ENCODE measurements at regions not wholly inside any gene's neighbourhood (a gene's known extent, or its start where the extent isn't known, plus 50 kb on each side); places are given as distances from the start of the nearest gene placed in this dataset.

DNA sequence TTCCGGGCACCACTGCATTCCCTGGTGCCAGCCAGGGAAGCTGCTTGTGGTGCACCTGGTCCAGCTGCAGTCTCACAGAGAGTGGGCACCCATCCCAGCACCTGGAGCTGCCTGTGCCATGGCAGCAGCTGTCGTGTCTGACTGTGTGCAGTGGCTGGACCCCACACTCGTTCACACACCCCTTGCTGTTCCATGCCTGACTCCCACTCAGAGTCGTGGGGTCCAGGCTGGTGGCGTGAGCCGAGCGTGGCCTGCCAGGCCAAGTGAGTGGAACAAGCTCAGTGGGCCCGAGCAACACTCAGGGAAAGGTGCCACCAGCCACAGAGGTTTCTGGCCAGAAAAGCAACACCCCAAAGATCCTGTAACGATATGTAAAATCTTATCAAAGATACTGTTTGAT is 97.2 kb upstream of the KCNK1 start:
- no peak for DNase-seq
- no peak overlapping the region for H3K27ac Mint-ChIP-seq (ENCODE audit: unreplicated experiment)
- peaks cover 3% of the 10 kb centered on the region for H3K9me3 Mint-ChIP-seq (ENCODE audit: unreplicated experiment)
- TF ChIP-seq, protein P1, sequence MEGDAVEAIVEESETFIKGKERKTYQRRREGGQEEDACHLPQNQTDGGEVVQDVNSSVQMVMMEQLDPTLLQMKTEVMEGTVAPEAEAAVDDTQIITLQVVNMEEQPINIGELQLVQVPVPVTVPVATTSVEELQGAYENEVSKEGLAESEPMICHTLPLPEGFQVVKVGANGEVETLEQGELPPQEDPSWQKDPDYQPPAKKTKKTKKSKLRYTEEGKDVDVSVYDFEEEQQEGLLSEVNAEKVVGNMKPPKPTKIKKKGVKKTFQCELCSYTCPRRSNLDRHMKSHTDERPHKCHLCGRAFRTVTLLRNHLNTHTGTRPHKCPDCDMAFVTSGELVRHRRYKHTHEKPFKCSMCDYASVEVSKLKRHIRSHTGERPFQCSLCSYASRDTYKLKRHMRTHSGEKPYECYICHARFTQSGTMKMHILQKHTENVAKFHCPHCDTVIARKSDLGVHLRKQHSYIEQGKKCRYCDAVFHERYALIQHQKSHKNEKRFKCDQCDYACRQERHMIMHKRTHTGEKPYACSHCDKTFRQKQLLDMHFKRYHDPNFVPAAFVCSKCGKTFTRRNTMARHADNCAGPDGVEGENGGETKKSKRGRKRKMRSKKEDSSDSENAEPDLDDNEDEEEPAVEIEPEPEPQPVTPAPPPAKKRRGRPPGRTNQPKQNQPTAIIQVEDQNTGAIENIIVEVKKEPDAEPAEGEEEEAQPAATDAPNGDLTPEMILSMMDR (IDR thresholded peaks at IDR 0.05; ENCODE audit: partially characterized antibody, unreplicated experiment): no peak
- H3K27me3 Mint-ChIP-seq (ENCODE audit: unreplicated experiment): peaks cover 2% of the 10 kb centered on the region
- H3K4me1 Mint-ChIP-seq (ENCODE audit: low read depth, unreplicated experiment): no peaks in the 10 kb centered on the region
- no peak overlapping the region for H3K4me3 Mint-ChIP-seq (ENCODE audit: unreplicated experiment)
- no peaks in the 10 kb centered on the region for H3K36me3 Mint-ChIP-seq (ENCODE audit: unreplicated experiment)

DNA sequence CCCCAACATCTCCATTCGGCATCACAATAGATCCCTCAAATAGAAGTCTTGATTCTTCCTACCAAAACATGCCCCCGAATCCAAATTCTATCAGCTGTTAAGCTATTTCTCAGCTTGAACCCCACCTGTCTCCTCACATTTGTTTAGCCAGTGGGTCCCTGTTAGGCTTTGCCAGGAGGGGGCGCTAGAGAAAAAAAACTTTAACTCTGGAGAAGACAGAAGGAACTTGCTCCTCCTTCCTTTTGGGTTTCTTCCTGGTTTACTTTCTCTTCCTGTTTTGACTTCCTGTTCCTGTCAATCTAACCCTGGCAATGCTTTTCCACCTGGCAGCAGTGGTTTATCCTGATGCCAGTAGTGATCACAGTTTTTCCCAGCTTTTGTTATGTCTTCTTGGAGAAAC is 95.6 kb upstream of the KCNK1 start:
- no peak overlapping the region for H3K4me3 Mint-ChIP-seq (ENCODE audit: unreplicated experiment)
- DNase-seq: no peak
- no peak overlapping the region for H3K27ac Mint-ChIP-seq (ENCODE audit: unreplicated experiment)
- H3K27me3 Mint-ChIP-seq (ENCODE audit: unreplicated experiment): peaks cover 2% of the 10 kb centered on the region
- H3K36me3 Mint-ChIP-seq (ENCODE audit: unreplicated experiment): no peaks in the 10 kb centered on the region
- no peaks in the 10 kb centered on the region for H3K4me1 Mint-ChIP-seq (ENCODE audit: low read depth, unreplicated experiment)
- TF ChIP-seq, protein P1 (IDR thresholded peaks at IDR 0.05; ENCODE audit: partially characterized antibody, unreplicated experiment): peak; percentile 76
- H3K9me3 Mint-ChIP-seq (ENCODE audit: unreplicated experiment): peaks cover 3% of the 10 kb centered on the region

DNA sequence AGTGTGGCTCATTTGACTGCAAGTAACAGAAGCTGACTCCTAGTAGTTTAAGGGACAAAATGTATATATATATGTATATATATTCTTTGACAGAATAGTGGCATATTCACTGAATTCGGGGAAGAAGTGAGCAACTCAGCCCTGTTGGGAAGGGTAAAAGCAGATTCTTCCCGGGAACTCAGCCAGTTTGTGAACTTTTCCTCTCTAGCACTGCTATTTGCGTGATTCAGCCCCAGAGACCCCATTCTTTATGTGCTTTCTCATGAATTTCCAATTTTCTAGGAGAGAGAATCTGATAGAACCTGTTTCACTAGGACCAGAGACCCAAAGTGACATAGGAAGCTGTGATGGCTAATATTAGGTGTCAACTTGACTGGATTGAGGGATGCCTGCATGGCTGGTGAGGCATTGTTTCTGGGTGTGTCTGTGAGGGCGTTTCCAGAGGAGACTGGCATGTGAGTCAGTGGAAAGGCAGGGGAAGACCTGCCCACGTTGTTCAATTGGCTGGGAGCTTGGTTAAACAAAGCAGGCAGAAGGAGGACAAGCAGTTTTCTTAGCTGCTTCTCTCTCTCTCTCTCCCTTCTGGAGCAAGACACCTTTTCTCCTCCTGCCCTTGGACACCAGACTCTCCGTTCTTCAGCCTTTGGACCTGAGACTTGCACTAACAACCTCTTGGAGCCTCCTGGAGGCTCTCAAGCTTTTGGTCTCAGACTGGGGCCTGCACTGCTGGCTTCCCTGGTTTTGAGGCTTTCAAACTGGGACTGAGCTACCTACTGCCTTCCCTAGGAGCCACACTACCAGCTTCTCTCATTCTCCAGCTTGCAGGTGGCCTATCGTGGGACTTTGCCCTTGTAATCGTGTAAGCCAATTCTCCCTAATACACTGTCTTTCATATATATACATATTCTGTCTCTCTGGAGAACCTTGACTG is 93.4 kb upstream of the KCNK1 start:
- no peak for DNase-seq

DNA sequence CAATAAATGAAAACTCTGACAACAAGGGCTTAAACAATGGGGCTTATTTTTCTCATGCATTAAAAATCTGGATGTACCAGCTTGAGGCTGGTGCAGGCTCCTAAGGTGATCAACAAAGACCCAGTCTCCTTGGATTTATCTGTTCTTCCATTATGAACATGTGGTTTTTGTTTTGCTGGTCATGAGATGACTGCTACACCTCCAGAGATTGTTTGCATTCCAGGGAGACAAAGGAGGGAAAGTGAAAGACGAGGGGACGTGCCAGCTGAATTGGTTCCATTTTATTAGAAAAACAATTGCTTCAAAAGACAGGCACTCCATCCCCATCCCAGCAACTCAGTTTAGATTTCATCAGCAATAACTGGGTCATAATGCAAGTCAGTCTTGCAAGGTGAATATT is 90.9 kb upstream of the KCNK1 start:
- H3K4me3 Mint-ChIP-seq (ENCODE audit: unreplicated experiment): no peak overlapping the region
- H3K9me3 Mint-ChIP-seq (ENCODE audit: unreplicated experiment): no peaks in the 10 kb centered on the region
- peaks cover 2% of the 10 kb centered on the region for H3K27me3 Mint-ChIP-seq (ENCODE audit: unreplicated experiment)
- no peak for DNase-seq
- no peak overlapping the region for H3K27ac Mint-ChIP-seq (ENCODE audit: unreplicated experiment)
- no peaks in the 10 kb centered on the region for H3K36me3 Mint-ChIP-seq (ENCODE audit: unreplicated experiment)
- no peaks in the 10 kb centered on the region for H3K4me1 Mint-ChIP-seq (ENCODE audit: low read depth, unreplicated experiment)
- TF ChIP-seq, protein P1 (IDR thresholded peaks at IDR 0.05; ENCODE audit: partially characterized antibody, unreplicated experiment): no peak

More for the DNA sequence above, 93.4 kb upstream of the KCNK1 start:
- Mint-ChIP-seq H3K9me3 (ENCODE audit: unreplicated experiment) (no peaks in the 10 kb centered on the region), H3K27me3 (ENCODE audit: unreplicated experiment) (peaks cover 2% of the 10 kb centered on the region), H3K36me3 (ENCODE audit: unreplicated experiment) (no peaks in the 10 kb centered on the region), H3K27ac (ENCODE audit: unreplicated experiment) (no peak overlapping the region), H3K4me3 (ENCODE audit: unreplicated experiment) (no peak overlapping the region), H3K4me1 (ENCODE audit: low read depth, unreplicated experiment) (no peaks in the 10 kb centered on the region)
- TF ChIP-seq, protein P1 (IDR thresholded peaks at IDR 0.05; ENCODE audit: partially characterized antibody, unreplicated experiment): no peak

DNA sequence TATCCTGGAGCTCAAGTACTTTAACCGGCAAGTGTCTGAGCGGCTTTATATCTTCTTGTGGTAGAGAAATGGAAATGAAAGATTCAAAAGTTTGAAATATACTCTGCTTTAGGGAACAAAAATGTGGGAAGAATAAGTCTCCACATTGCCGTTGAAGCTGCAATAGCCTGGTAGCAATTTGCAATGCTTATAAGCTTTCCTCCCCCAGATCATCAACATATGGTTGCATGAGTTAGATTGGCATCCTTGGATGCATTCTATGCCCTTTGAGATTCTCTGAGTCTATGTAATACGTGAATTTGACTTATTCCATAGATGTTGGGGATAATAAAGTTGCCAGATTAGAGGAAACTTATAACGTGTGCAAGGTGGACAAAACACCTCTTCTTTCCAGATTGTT is 86.1 kb upstream of the KCNK1 start:
- Mint-ChIP-seq H3K4me3 (ENCODE audit: unreplicated experiment) (no peak overlapping the region), H3K36me3 (ENCODE audit: unreplicated experiment) (peaks cover 7% of the 10 kb centered on the region)
- no peak for DNase-seq

More for the DNA sequence above, 86.1 kb upstream of the KCNK1 start:
- Mint-ChIP-seq H3K4me1 (ENCODE audit: low read depth, unreplicated experiment) (no peaks in the 10 kb centered on the region), H3K9me3 (ENCODE audit: unreplicated experiment) (no peaks in the 10 kb centered on the region), H3K27me3 (ENCODE audit: unreplicated experiment) (peaks cover 2% of the 10 kb centered on the region), H3K27ac (ENCODE audit: unreplicated experiment) (no peak overlapping the region)
- TF ChIP-seq, protein P1 (IDR thresholded peaks at IDR 0.05; ENCODE audit: partially characterized antibody, unreplicated experiment): no peak

Data from glutamatergic neuron (in vitro differentiated cells).